Vagina (tissue), 2 donors: ENCODE measurements at regions not wholly inside any gene's neighbourhood (a gene's known extent, or its start where the extent isn't known, plus 50 kb on each side); places are given as distances from the start of the nearest gene placed in this dataset.
A peak's percentile ranks its signal among the peaks of the same experiment; 100 is the strongest.

Experiments
- DNase-seq, 2 donors: peaks; one replicate each; pipeline ENCODE4 v3.0.0-alpha.2; 2017; ENCODE audit errors: extremely low spot score in 2 of 2
- H3K27ac ChIP-seq: fragments of 200-600 bp; sonication (generic); one replicate; pipeline ENCODE4 v1.5.1; 2019
- H3K27me3 ChIP-seq: fragments of 200-600 bp; sonication (generic); one replicate; pipeline ENCODE4 v1.5.1; 2019
- H3K36me3 ChIP-seq, 2 donors: fragments of 200-600 bp; sonication (generic); one replicate each; pipeline ENCODE4 v1.5.1; 2017 to 2019
- H3K4me1 ChIP-seq: fragments of 200-600 bp; sonication (generic); one replicate; pipeline ENCODE4 v1.5.1; 2019
- H3K4me3 ChIP-seq, 2 donors: fragments of 200-600 bp; sonication (generic); 1 replicate in 1 of 2; 2 replicates in 1 of 2; pipeline ENCODE4 v1.5.1; 2016 to 2019
- H3K9me3 ChIP-seq: fragments of 200-600 bp; sonication (generic); one replicate; pipeline ENCODE4 v1.5.1; 2019
- POLR2A ChIP-seq, 2 donors: fragments of 450-650 bp; IDR thresholded peaks; one replicate each; pipeline ENCODE4 v1.6.1; 2017; ENCODE audit warnings: antibody characterized with exemption in 2 of 2, mild to moderate bottlenecking in 2 of 2, moderate library complexity in 2 of 2
- POLR2AphosphoS5 ChIP-seq, 2 donors: sonication (generic); formaldehyde crosslinking; IDR thresholded peaks; one replicate each; pipeline ENCODE4 v1.9.0; 2017; ENCODE audit warnings: antibody characterized with exemption in 2 of 2, mild to moderate bottlenecking in 2 of 2, low read depth in 1 of 2; ENCODE audit not compliant: insufficient read depth in 1 of 2
- intact Hi-C: fragments of 100-400 bp; cut with DNase I; formaldehyde crosslinking; loops from one replicate; pipeline ENCODE4 v1.15.1; 2023
- TF ChIP-seq, protein P1 (sequence below), 3 experiments: fragments of 450-650 bp in 2 of 3; fragments of 200-600 bp in 1 of 3; sonication (generic) in 1 of 3; IDR thresholded peaks; one replicate each; pipeline ENCODE4 v1.5.1; 2017 to 2019; ENCODE audit warnings: antibody characterized with exemption in 3 of 3, mild to moderate bottlenecking in 2 of 3, moderate library complexity in 2 of 3

DNA sequence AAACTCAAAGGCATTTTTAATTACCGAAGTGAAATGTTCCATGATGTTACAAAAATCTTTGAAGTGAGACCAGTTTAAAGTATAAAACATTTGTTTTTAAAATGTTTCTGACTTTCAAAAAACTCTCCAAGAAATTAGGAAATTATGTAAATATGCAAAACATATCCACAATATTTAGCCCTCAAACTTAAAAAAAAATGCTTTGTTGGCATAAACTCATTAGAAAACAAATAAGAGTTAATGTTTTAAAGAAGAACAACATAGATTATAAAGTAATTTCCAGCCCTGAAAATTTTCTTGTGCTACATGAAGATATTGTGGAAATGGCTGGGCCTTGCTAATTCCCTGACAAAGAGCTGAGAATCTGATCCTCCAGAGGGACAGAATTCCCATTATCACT lies 199.7 kb upstream of the STARD13 start:
- no peaks in the 10 kb centered on the region for H3K9me3 ChIP-seq
- intact Hi-C loops = no loop called here
- H3K4me1 ChIP-seq = no peaks in the 10 kb centered on the region
- TF ChIP-seq, protein P1, sequence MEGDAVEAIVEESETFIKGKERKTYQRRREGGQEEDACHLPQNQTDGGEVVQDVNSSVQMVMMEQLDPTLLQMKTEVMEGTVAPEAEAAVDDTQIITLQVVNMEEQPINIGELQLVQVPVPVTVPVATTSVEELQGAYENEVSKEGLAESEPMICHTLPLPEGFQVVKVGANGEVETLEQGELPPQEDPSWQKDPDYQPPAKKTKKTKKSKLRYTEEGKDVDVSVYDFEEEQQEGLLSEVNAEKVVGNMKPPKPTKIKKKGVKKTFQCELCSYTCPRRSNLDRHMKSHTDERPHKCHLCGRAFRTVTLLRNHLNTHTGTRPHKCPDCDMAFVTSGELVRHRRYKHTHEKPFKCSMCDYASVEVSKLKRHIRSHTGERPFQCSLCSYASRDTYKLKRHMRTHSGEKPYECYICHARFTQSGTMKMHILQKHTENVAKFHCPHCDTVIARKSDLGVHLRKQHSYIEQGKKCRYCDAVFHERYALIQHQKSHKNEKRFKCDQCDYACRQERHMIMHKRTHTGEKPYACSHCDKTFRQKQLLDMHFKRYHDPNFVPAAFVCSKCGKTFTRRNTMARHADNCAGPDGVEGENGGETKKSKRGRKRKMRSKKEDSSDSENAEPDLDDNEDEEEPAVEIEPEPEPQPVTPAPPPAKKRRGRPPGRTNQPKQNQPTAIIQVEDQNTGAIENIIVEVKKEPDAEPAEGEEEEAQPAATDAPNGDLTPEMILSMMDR (IDR thresholded peaks at IDR 0.05) = no peak
- TF ChIP-seq POLR2AphosphoS5 (IDR thresholded peaks at IDR 0.05; ENCODE audit: insufficient read depth in 1 of 2, low read depth in 1 of 2) (no peak), POLR2A (IDR thresholded peaks at IDR 0.05) (no peak)
- no peak overlapping the region for H3K27ac ChIP-seq
- H3K4me3 ChIP-seq = no peak overlapping the region
- H3K36me3 ChIP-seq = no peaks in the 10 kb centered on the region
- no peak for DNase-seq
- H3K27me3 ChIP-seq = no peaks in the 10 kb centered on the region

DNA sequence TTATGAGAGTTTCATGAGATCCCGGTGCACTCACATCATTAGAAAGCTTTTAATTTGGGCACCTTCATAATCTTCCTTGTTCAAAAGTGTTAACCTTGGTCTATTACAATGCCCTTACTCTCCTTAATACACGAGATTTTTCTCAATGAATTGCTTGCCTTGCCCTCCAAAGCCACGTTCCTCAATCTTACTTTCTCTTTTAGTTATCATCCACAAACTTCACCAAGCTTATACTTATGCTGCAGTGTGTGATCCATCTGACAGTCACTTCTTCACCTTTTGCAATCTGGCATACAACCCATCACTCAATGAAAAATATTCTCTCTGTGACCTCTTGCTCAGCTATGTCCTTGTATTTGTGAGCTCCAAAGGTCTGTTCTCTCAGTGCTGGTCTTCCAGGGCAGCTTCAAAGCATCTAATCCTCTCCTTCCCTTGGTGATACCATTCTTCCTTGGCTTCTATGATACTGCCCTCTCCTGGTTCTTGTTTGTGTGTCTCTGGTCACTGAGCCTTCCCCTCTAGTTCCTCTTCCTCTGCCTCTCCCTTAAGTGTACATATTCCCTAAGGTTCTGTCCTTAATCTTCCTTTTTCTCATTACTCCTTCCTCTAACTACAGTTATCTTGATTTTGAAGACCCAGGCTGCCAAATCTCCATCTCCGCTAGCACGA lies 202.2 kb upstream of the STARD13 start:
- TF ChIP-seq POLR2A (IDR thresholded peaks at IDR 0.05) (no peak), POLR2AphosphoS5 (IDR thresholded peaks at IDR 0.05; ENCODE audit: insufficient read depth in 1 of 2, low read depth in 1 of 2) (no peak)
- TF ChIP-seq, protein P1 (IDR thresholded peaks at IDR 0.05) = peak in 1 of 3 experiments; percentile 46
- Histone ChIP-seq H3K4me3 (peak overlapping the region in 1 of 2 donors; percentile 13), H3K4me1 (no peaks in the 10 kb centered on the region), H3K27ac (peak overlapping the region; percentile 3), H3K9me3 (no peaks in the 10 kb centered on the region), H3K27me3 (no peaks in the 10 kb centered on the region), H3K36me3 (no peaks in the 10 kb centered on the region)
- intact Hi-C loops = no loop called here
- DNase-seq = no peak

DNA sequence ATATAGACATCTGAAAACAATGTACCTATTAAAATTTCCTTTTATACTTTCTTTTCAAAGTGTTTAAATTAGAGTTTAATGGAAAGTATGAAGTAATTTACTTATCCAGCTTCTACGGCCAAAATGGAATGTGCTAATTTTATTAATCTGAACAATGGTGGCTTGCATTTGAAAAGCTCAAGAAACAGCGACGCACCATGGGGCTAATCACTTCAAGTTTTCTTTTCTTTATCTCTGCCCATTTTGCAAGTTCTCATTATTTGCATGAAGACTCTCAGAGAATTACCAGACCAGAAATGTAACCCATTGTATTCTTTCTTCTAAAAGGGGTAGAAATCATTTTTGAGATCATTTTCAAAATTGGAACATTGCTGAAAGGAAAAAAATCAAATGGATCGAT lies 204.0 kb upstream of the STARD13 start:
- DNase-seq = no peak
- no peaks in the 10 kb centered on the region for H3K4me1 ChIP-seq
- TF ChIP-seq, protein P1 (IDR thresholded peaks at IDR 0.05) = no peak
- no peak for TF ChIP-seq POLR2AphosphoS5 (IDR thresholded peaks at IDR 0.05; ENCODE audit: insufficient read depth in 1 of 2, low read depth in 1 of 2)
- TF ChIP-seq POLR2A (IDR thresholded peaks at IDR 0.05) = no peak
- H3K36me3 ChIP-seq = no peaks in the 10 kb centered on the region
- intact Hi-C loops = no loop called here
- H3K9me3 ChIP-seq = no peaks in the 10 kb centered on the region
- no peak overlapping the region for H3K4me3 ChIP-seq
- no peaks in the 10 kb centered on the region for H3K27me3 ChIP-seq
- no peak overlapping the region for H3K27ac ChIP-seq

DNA sequence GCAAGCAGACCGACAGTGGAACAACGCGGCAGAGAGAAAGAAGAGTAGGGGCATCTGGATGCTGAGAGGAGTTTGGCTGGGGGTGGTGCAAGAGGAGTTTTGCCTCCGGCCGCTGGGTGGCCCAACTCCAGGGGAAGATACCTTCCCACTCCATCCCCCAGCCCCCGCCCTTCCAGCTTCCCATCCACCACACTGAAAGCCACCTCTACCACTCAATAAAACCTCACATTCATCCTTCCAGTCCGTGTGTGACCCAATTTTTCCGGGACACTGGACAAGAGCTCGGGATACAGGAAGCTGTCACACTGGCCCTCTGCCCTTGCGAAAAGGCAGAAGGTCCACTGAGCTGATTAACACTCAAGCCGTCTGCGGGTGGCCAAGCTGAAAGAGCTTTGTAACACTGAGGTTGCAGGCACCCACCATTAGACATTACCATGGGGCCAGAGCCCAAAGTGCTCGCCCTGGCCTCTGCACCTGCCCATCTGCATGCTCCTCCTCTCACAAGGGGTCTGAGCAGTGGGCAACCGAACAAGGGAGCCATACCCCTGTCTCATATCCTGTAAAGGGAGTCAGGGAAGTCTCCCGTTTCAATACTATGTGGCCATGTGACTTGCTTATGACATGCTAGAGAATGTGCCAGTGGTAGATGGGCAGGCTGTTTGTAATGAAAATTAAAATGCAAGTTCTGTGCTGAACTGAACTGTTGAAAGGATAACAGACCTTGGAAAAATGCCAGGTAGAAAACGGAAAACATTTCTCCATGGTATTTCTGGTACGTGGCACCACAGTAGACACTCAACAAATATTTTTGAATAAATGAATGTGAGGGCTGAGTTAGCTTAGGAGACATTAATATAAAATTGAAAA lies 205.1 kb upstream of the STARD13 start:
- Histone ChIP-seq H3K4me1 (no peaks in the 10 kb centered on the region), H3K4me3 (no peak overlapping the region), H3K9me3 (no peaks in the 10 kb centered on the region), H3K36me3 (no peaks in the 10 kb centered on the region), H3K27ac (no peak overlapping the region), H3K27me3 (no peaks in the 10 kb centered on the region)
- TF ChIP-seq, protein P1 (IDR thresholded peaks at IDR 0.05) = no peak
- TF ChIP-seq POLR2A (IDR thresholded peaks at IDR 0.05) = no peak
- no peak for TF ChIP-seq POLR2AphosphoS5 (IDR thresholded peaks at IDR 0.05; ENCODE audit: insufficient read depth in 1 of 2, low read depth in 1 of 2)
- intact Hi-C loops = no loop called here
- no peak for DNase-seq
